HEK293 (cell line): ENCODE measurements at regions not wholly inside any gene's neighbourhood (a gene's known extent, or its start where the extent isn't known, plus 50 kb on each side); places are given as distances from the start of the nearest gene placed in this dataset.

Experiments used
- CTCF ChIA-PET: fragments of 350-600 bp; formaldehyde crosslinking; extraction: SDS; loops from one replicate; lab custom pipeline; 2021; ENCODE audit warnings: antibody characterized with exemption; lab: Yijun Ruan, JAX
- POLR2A ChIA-PET: fragments of 300-600 bp; formaldehyde crosslinking; extraction: SDS; loops from one replicate; lab custom pipeline; 2020; ENCODE audit warnings: antibody characterized with exemption, inconsistent platforms; lab: Yijun Ruan, JAX
- H3K27ac ChIP-seq: fragments of 200-500 bp; sonication (Bioruptor generic); 2 replicates; pipeline ENCODE4 v1.5.1; 2014; ENCODE audit warnings: low read depth, low read length, control low read depth, inconsistent platforms; ENCODE audit errors: extremely low read depth
- H3K36me3 ChIP-seq, 2 experiments: fragments of 200-500 bp in 1 of 2; sonication (Bioruptor generic) in 1 of 2; 1 replicate in 1 of 2; 2 replicates in 1 of 2; pipeline ENCODE4 v1.5.1; 2014 to 2017; ENCODE audit warnings: inconsistent platforms in 2 of 2, low read length in 2 of 2; ENCODE audit not compliant: control insufficient read depth in 2 of 2, insufficient read depth in 1 of 2
- H3K4me1 ChIP-seq: fragments of 200-500 bp; sonication (Bioruptor generic); 2 replicates; pipeline ENCODE4 v1.5.1; 2014; ENCODE audit warnings: mild to moderate bottlenecking, low read length, inconsistent platforms; ENCODE audit not compliant: control insufficient read depth, insufficient read depth
- H3K4me3 ChIP-seq: 2 replicates; pipeline ENCODE4 v1.5.1; 2011; ENCODE audit warnings: low read depth, mild to moderate bottlenecking, control low read depth, low read length, moderate library complexity
- H3K9me3 ChIP-seq: fragments of 200-500 bp; sonication (Bioruptor generic); 2 replicates; pipeline ENCODE4 v1.5.1; 2014; ENCODE audit warnings: low read depth, low read length, inconsistent platforms; ENCODE audit not compliant: control insufficient read depth, insufficient read depth
- GLIS1 ChIP-seq: fragments of 450-650 bp; formaldehyde crosslinking; IDR thresholded peaks from 2 replicates; pipeline ENCODE4 v1.5.1; 2016; ENCODE audit warnings: missing biosample characterization, missing genetic modification characterization
- KLF7 ChIP-seq: fragments of 450-650 bp; formaldehyde crosslinking; IDR thresholded peaks from 2 replicates; pipeline ENCODE4 v1.5.1; 2016; ENCODE audit warnings: missing biosample characterization, missing genetic modification characterization, borderline replicate concordance
- MZF1 ChIP-seq: fragments of 450-650 bp; formaldehyde crosslinking; IDR thresholded peaks from 2 replicates; pipeline ENCODE4 v1.5.1; 2017; ENCODE audit warnings: missing biosample characterization, missing genetic modification characterization, borderline replicate concordance
- ZNF10 ChIP-seq: fragments of 450-650 bp; formaldehyde crosslinking; IDR thresholded peaks from 2 replicates; pipeline ENCODE4 v1.5.1; 2017; ENCODE audit warnings: missing biosample characterization, missing genetic modification characterization
- ZNF114 ChIP-seq: fragments of 450-650 bp; formaldehyde crosslinking; IDR thresholded peaks from 2 replicates; pipeline ENCODE4 v1.5.0; 2017; ENCODE audit warnings: missing biosample characterization, missing genetic modification characterization
- ZNF146 ChIP-seq: fragments of 450-650 bp; formaldehyde crosslinking; IDR thresholded peaks from 2 replicates; pipeline ENCODE4 v1.5.1; 2016; ENCODE audit warnings: missing biosample characterization, missing genetic modification characterization
- ZNF311 ChIP-seq: fragments of 450-650 bp; formaldehyde crosslinking; IDR thresholded peaks from 2 replicates; pipeline ENCODE4 v1.5.1; 2017; ENCODE audit warnings: missing biosample characterization, missing genetic modification characterization, borderline replicate concordance
- ZNF354C ChIP-seq: fragments of 450-650 bp; formaldehyde crosslinking; IDR thresholded peaks from 2 replicates; pipeline ENCODE4 v1.5.1; 2016; ENCODE audit warnings: missing biosample characterization, missing genetic modification characterization, low read depth, borderline replicate concordance
- ZNF426 ChIP-seq: fragments of 450-650 bp; formaldehyde crosslinking; IDR thresholded peaks from 2 replicates; pipeline ENCODE4 v1.5.1; 2017; ENCODE audit warnings: missing biosample characterization, missing genetic modification characterization, mild to moderate bottlenecking, inconsistent platforms, moderate library complexity
- ZNF514 ChIP-seq: fragments of 450-650 bp; formaldehyde crosslinking; IDR thresholded peaks from 2 replicates; pipeline ENCODE4 v1.5.1; 2016; ENCODE audit warnings: missing biosample characterization, missing genetic modification characterization
- ZNF529 ChIP-seq: fragments of 450-650 bp; formaldehyde crosslinking; IDR thresholded peaks from 2 replicates; pipeline ENCODE4 v1.5.1; 2017; ENCODE audit warnings: missing genetic modification characterization, missing biosample characterization; ENCODE audit not compliant: insufficient replicate concordance
- ZNF530 ChIP-seq: fragments of 450-650 bp; formaldehyde crosslinking; IDR thresholded peaks from 2 replicates; pipeline ENCODE4 v1.5.1; 2016; ENCODE audit warnings: low read depth, missing biosample characterization, missing genetic modification characterization
- ZNF560 ChIP-seq: fragments of 450-650 bp; formaldehyde crosslinking; IDR thresholded peaks from 2 replicates; pipeline ENCODE4 v1.5.1; 2017; ENCODE audit warnings: missing biosample characterization, missing genetic modification characterization, borderline replicate concordance
- ZNF660 ChIP-seq: fragments of 450-650 bp; IDR thresholded peaks from 2 replicates; pipeline ENCODE4 v1.5.1; 2018; ENCODE audit warnings: missing biosample characterization, mild to moderate bottlenecking, missing genetic modification characterization
- ZNF707 ChIP-seq: fragments of 450-650 bp; formaldehyde crosslinking; IDR thresholded peaks from 2 replicates; pipeline ENCODE4 v1.5.1; 2016; ENCODE audit warnings: missing biosample characterization, missing genetic modification characterization
- ZSCAN30 ChIP-seq: fragments of 450-650 bp; IDR thresholded peaks from 2 replicates; pipeline ENCODE4 v1.5.1; 2018; ENCODE audit warnings: missing biosample characterization, mild to moderate bottlenecking, missing genetic modification characterization, moderate library complexity
- TF ChIP-seq, protein P1 (sequence below): fragments of 450-650 bp; formaldehyde crosslinking; IDR thresholded peaks from 2 replicates; pipeline ENCODE4 v1.5.1; 2016; ENCODE audit warnings: missing biosample characterization, missing genetic modification characterization
- TF ChIP-seq, protein P2 (sequence below): fragments of 450-650 bp; formaldehyde crosslinking; IDR thresholded peaks from 2 replicates; pipeline ENCODE4 v1.5.1; 2016; ENCODE audit warnings: missing biosample characterization, missing genetic modification characterization
- TF ChIP-seq, protein P3 (sequence below): fragments of 450-650 bp; formaldehyde crosslinking; IDR thresholded peaks from 2 replicates; pipeline ENCODE4 v1.5.1; 2017; ENCODE audit warnings: missing biosample characterization, missing genetic modification characterization
- TF ChIP-seq, protein P4 (sequence below): sonication (generic); formaldehyde crosslinking; IDR thresholded peaks from 2 replicates; pipeline ENCODE4 v1.8.1; 2022; ENCODE audit warnings: mild to moderate bottlenecking, moderate library complexity, missing genetic modification reagents

DNA sequence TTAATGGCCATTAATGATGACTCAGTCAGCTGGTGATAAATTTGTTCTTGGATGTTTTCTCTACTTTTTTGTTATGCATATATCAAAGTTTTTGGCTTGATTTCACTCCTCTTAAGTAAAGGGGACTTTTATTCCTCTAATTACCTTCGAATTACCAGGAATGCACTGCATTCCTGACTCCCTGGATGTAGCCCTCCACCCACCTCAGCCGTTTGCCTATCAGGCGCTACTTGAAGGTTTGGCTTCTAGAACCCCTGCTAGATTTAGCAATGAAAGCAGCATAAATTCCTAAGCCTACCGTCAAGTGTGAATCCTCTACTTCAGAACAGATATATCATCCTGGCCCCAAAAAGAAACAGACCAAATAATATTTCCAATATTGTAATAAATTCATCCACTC is 387.8 kb upstream of the ADGRL2 start (continued):
- TF ChIP-seq, protein P1, sequence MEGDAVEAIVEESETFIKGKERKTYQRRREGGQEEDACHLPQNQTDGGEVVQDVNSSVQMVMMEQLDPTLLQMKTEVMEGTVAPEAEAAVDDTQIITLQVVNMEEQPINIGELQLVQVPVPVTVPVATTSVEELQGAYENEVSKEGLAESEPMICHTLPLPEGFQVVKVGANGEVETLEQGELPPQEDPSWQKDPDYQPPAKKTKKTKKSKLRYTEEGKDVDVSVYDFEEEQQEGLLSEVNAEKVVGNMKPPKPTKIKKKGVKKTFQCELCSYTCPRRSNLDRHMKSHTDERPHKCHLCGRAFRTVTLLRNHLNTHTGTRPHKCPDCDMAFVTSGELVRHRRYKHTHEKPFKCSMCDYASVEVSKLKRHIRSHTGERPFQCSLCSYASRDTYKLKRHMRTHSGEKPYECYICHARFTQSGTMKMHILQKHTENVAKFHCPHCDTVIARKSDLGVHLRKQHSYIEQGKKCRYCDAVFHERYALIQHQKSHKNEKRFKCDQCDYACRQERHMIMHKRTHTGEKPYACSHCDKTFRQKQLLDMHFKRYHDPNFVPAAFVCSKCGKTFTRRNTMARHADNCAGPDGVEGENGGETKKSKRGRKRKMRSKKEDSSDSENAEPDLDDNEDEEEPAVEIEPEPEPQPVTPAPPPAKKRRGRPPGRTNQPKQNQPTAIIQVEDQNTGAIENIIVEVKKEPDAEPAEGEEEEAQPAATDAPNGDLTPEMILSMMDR (tag by site-specific recombination), result no peak
- TF ChIP-seq ZNF10 (tag by site-specific recombination) (no peak), ZNF530 (no peak), ZNF707 (tag by site-specific recombination) (no peak), ZNF529 (tag by site-specific recombination) (no peak), ZNF114 (tag by site-specific recombination) (no peak), MZF1 (tag by site-specific recombination) (no peak)
- TF ChIP-seq, protein P2, sequence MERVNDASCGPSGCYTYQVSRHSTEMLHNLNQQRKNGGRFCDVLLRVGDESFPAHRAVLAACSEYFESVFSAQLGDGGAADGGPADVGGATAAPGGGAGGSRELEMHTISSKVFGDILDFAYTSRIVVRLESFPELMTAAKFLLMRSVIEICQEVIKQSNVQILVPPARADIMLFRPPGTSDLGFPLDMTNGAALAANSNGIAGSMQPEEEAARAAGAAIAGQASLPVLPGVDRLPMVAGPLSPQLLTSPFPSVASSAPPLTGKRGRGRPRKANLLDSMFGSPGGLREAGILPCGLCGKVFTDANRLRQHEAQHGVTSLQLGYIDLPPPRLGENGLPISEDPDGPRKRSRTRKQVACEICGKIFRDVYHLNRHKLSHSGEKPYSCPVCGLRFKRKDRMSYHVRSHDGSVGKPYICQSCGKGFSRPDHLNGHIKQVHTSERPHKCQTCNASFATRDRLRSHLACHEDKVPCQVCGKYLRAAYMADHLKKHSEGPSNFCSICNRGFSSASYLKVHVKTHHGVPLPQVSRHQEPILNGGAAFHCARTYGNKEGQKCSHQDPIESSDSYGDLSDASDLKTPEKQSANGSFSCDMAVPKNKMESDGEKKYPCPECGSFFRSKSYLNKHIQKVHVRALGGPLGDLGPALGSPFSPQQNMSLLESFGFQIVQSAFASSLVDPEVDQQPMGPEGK (tag by site-specific recombination), result no peak
- TF ChIP-seq, protein P3, sequence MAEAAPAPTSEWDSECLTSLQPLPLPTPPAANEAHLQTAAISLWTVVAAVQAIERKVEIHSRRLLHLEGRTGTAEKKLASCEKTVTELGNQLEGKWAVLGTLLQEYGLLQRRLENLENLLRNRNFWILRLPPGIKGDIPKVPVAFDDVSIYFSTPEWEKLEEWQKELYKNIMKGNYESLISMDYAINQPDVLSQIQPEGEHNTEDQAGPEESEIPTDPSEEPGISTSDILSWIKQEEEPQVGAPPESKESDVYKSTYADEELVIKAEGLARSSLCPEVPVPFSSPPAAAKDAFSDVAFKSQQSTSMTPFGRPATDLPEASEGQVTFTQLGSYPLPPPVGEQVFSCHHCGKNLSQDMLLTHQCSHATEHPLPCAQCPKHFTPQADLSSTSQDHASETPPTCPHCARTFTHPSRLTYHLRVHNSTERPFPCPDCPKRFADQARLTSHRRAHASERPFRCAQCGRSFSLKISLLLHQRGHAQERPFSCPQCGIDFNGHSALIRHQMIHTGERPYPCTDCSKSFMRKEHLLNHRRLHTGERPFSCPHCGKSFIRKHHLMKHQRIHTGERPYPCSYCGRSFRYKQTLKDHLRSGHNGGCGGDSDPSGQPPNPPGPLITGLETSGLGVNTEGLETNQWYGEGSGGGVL (tag by site-specific recombination), result no peak

- ChIA-PET POLR2A (no interaction called here), CTCF (interaction anchor here (0.7 kb wide), 1 partner anchor 127 kb away, joined by 3 read pairs; no protein-coding TSS in a partner anchor)
- no peaks in the 10 kb centered on the region for H3K9me3 ChIP-seq
- no peaks in the 10 kb centered on the region for H3K36me3 ChIP-seq
- TF ChIP-seq KLF7, result no peak
- TF ChIP-seq ZSCAN30 (tag by site-specific recombination), result no peak
- no peak for TF ChIP-seq ZNF560 (tag by site-specific recombination)
- TF ChIP-seq, protein P1 (tag by site-specific recombination), result no peak
- TF ChIP-seq ZNF354C, result no peak
- TF ChIP-seq ZNF426 (tag by site-specific recombination), result no peak
- TF ChIP-seq, protein P4, sequence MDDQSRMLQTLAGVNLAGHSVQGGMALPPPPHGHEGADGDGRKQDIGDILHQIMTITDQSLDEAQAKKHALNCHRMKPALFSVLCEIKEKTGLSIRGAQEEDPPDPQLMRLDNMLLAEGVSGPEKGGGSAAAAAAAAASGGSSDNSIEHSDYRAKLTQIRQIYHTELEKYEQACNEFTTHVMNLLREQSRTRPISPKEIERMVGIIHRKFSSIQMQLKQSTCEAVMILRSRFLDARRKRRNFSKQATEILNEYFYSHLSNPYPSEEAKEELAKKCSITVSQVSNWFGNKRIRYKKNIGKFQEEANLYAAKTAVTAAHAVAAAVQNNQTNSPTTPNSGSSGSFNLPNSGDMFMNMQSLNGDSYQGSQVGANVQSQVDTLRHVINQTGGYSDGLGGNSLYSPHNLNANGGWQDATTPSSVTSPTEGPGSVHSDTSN (CRISPR knock-in tag), result no peak
- no peak for TF ChIP-seq GLIS1 (tag by site-specific recombination)
- TF ChIP-seq ZNF514 (tag by site-specific recombination), result no peak
- no peak for TF ChIP-seq ZNF660
- TF ChIP-seq ZNF311, result no peak
- no peak for TF ChIP-seq ZNF146
- H3K27ac ChIP-seq, result no peak overlapping the region
- no peak overlapping the region for H3K4me3 ChIP-seq
- H3K4me1 ChIP-seq, result peaks cover 3% of the 10 kb centered on the region; the same call in 1 of the 2 replicates
Observed at GRCh38 chr1:81410941-81411340, 389.8 kb upstream of the ADGRL2 start.
